ENCODE measurements at regions not wholly inside any gene's neighbourhood (a gene's known extent, or its start where the extent isn't known, plus 50 kb on each side); places are given as distances from the start of the nearest gene placed in this dataset.

- Histone ChIP-seq H3K36me3 (no peaks in the 10 kb centered on the region), H3K9me3 (no peaks in the 10 kb centered on the region), H3K27me3 (no peaks in the 10 kb centered on the region), H3K27ac (no peak overlapping the region), H3K4me1 (no peaks in the 10 kb centered on the region), H3K4me3 (no peak overlapping the region)
- no peak for TF ChIP-seq POLR2A (IDR thresholded peaks at IDR 0.05)
- no peak for DNase-seq (ENCODE audit: low spot score in 2 of 2)
- intact Hi-C loops (cut with DNase I; ENCODE audit: low total_unique reads): no loop called here
Observed at GRCh38 chr3:147813256-147813655, 404.1 kb downstream of the ZIC1 start.

GRCh38 chr3:147816752-147817151 is 407.6 kb downstream of the ZIC1 start:
- H3K4me3 ChIP-seq: no peak overlapping the region
- H3K27ac ChIP-seq: no peak overlapping the region
- intact Hi-C loops (cut with DNase I; ENCODE audit: low total_unique reads): no loop called here
- peak in 1 of 2 donors; percentile 22 for DNase-seq (ENCODE audit: low spot score in 2 of 2)
- no peaks in the 10 kb centered on the region for H3K27me3 ChIP-seq
- no peaks in the 10 kb centered on the region for H3K9me3 ChIP-seq
- TF ChIP-seq POLR2A (IDR thresholded peaks at IDR 0.05) (no peak), POLR2AphosphoS5 (IDR thresholded peaks at IDR 0.05) (no peak), CTCF (IDR thresholded peaks at IDR 0.05) (no peak)
- H3K36me3 ChIP-seq: no peaks in the 10 kb centered on the region
- no peaks in the 10 kb centered on the region for H3K4me1 ChIP-seq

- DNase-seq (ENCODE audit: low spot score in 2 of 2): no peak
- Histone ChIP-seq H3K27me3 (no peaks in the 10 kb centered on the region), H3K36me3 (no peaks in the 10 kb centered on the region), H3K9me3 (no peaks in the 10 kb centered on the region), H3K4me1 (no peaks in the 10 kb centered on the region), H3K4me3 (no peak overlapping the region), H3K27ac (no peak overlapping the region)
- intact Hi-C loops (cut with DNase I; ENCODE audit: low total_unique reads): no loop called here
- no peak for TF ChIP-seq POLR2A (IDR thresholded peaks at IDR 0.05)
- no peak for TF ChIP-seq CTCF (IDR thresholded peaks at IDR 0.05)
- TF ChIP-seq POLR2AphosphoS5 (IDR thresholded peaks at IDR 0.05): no peak
Observed at GRCh38 chr3:147832611-147833010, 423.4 kb downstream of the ZIC1 start.

GRCh38 chr3:147836330-147836729 is 427.2 kb downstream of the ZIC1 start:
- Histone ChIP-seq H3K9me3 (no peaks in the 10 kb centered on the region), H3K27ac (no peak overlapping the region), H3K4me3 (no peak overlapping the region), H3K4me1 (no peaks in the 10 kb centered on the region), H3K27me3 (no peaks in the 10 kb centered on the region), H3K36me3 (no peaks in the 10 kb centered on the region)
- intact Hi-C loops (cut with DNase I; ENCODE audit: low total_unique reads): no loop called here
- no peak for DNase-seq (ENCODE audit: low spot score in 2 of 2)
- TF ChIP-seq POLR2A (IDR thresholded peaks at IDR 0.05): no peak
- no peak for TF ChIP-seq POLR2AphosphoS5 (IDR thresholded peaks at IDR 0.05)
- TF ChIP-seq CTCF (IDR thresholded peaks at IDR 0.05): no peak

- intact Hi-C loops (cut with DNase I; ENCODE audit: low total_unique reads): no loop called here
Observed at GRCh38 chr3:147838652-147839051, 429.5 kb downstream of the ZIC1 start.

More at GRCh38 chr3:147838652-147839051, 429.5 kb downstream of the ZIC1 start:
- Histone ChIP-seq H3K4me1 (no peaks in the 10 kb centered on the region), H3K36me3 (no peaks in the 10 kb centered on the region), H3K27me3 (no peaks in the 10 kb centered on the region), H3K27ac (no peak overlapping the region), H3K9me3 (no peaks in the 10 kb centered on the region), H3K4me3 (no peak overlapping the region)
- TF ChIP-seq POLR2AphosphoS5 (IDR thresholded peaks at IDR 0.05): no peak
- TF ChIP-seq POLR2A (IDR thresholded peaks at IDR 0.05): no peak
- TF ChIP-seq CTCF (IDR thresholded peaks at IDR 0.05): no peak
- no peak for DNase-seq (ENCODE audit: low spot score in 2 of 2)

All from breast epithelium (tissue), 4 donors.